ENCODE measurements at regions not wholly inside any gene's neighbourhood (a gene's known extent, or its start where the extent isn't known, plus 50 kb on each side); places are given as distances from the start of the nearest gene placed in this dataset.

DNA sequence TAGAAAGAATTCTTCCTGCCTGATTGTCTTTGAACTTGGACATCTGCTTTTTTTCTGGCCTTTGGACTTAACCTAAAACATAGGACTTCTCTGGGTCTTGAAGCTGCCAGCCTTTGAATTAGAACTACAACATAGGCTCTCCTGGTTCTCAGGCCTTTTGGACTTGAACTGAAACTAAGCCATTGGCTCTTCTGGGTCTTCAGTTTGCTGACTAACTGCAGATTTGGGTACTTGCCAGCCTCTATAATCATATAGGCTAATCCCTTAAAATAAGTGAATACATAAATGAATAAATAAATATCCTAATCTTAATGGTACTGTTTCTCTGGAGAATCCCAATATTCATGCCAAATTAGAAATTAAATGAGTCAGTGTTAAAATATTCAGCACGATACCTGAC, 473.4 kb upstream of the PAPPA start:
- no peak overlapping the region for H3K4me3 ChIP-seq (ENCODE audit: low read depth, low read length)
- no peak for TF ChIP-seq CTCF (IDR thresholded peaks at IDR 0.05; ENCODE audit: low read depth, low read length)
- H3K27ac ChIP-seq (ENCODE audit: low read depth, low read length): no peak overlapping the region
- POLR2A ChIA-PET: no interaction called here
- no peaks in the 10 kb centered on the region for H3K9me3 ChIP-seq (ENCODE audit: control insufficient read depth, insufficient read depth, low read length)
- CTCF ChIA-PET: interaction anchor here (0.8 kb wide), 1 partner anchor 86 kb away, joined by 4 read pairs; no protein-coding TSS in a partner anchor
- DNase-seq (ENCODE audit: low read depth, low spot score): no peak
- H3K27me3 ChIP-seq (ENCODE audit: control insufficient read depth, insufficient read depth, low read length): no peaks in the 10 kb centered on the region

GRCh38 chr9:115681585-115681984, 472.0 kb upstream of the PAPPA start:
- DNase-seq (ENCODE audit: low read depth, low spot score): no peak
- ChIA-PET POLR2A (no interaction called here), CTCF (no interaction called here)
- Histone ChIP-seq H3K4me3 (ENCODE audit: low read depth, low read length) (no peak overlapping the region), H3K27me3 (ENCODE audit: control insufficient read depth, insufficient read depth, low read length) (no peaks in the 10 kb centered on the region), H3K9me3 (ENCODE audit: control insufficient read depth, insufficient read depth, low read length) (no peaks in the 10 kb centered on the region), H3K27ac (ENCODE audit: low read depth, low read length) (no peak overlapping the region)
- TF ChIP-seq CTCF (IDR thresholded peaks at IDR 0.05; ENCODE audit: low read depth, low read length): no peak

DNA sequence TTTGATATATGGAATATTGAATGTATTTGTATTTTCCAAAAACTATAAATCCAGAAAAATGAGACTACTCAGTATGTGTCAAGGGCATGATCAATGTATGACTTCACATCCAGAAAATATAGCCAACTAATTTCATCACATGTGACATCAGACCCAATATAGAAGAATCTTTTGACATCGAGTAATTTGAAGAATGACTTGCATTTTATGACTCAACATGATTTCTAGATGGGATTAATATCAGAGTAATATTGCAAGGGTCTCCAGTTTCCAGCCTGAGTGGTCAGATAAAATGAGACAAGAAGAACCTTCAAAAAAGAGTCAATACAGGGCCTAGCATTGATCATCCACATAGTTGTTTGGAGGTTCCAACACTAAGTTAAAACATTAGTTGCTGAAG, 467.5 kb upstream of the PAPPA start:
- TF ChIP-seq CTCF (IDR thresholded peaks at IDR 0.05; ENCODE audit: low read depth, low read length): no peak
- Histone ChIP-seq H3K27ac (ENCODE audit: low read depth, low read length) (no peak overlapping the region), H3K27me3 (ENCODE audit: control insufficient read depth, insufficient read depth, low read length) (no peaks in the 10 kb centered on the region), H3K4me3 (ENCODE audit: low read depth, low read length) (no peak overlapping the region), H3K9me3 (ENCODE audit: control insufficient read depth, insufficient read depth, low read length) (no peaks in the 10 kb centered on the region)
- CTCF ChIA-PET: no interaction called here
- no peak for DNase-seq (ENCODE audit: low read depth, low spot score)
- POLR2A ChIA-PET: no interaction called here

DNA sequence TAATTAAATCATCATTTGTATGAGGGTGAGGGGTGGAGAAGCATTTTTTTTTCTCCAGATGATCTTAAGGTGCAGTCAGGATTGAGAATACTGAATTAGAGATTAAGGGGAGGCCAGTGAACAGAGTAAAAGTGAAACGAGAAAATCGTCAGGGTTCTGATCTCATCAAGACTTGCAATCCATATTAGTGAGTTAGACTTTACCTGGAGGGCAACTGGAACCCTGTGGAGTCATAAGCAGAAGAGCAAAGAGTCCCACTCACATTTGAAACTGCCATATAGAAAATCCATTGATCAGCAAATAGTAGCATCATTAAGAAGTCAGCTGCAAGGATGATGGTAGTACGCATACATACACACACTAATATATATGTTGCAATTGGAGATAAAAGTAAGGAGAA, 466.2 kb upstream of the PAPPA start:
- POLR2A ChIA-PET: no interaction called here
- no peaks in the 10 kb centered on the region for H3K9me3 ChIP-seq (ENCODE audit: control insufficient read depth, insufficient read depth, low read length)
- CTCF ChIA-PET: no interaction called here
- no peak overlapping the region for H3K27ac ChIP-seq (ENCODE audit: low read depth, low read length)
- DNase-seq (ENCODE audit: low read depth, low spot score): no peak
- no peak overlapping the region for H3K4me3 ChIP-seq (ENCODE audit: low read depth, low read length)
- TF ChIP-seq CTCF (IDR thresholded peaks at IDR 0.05; ENCODE audit: low read depth, low read length): no peak
- H3K27me3 ChIP-seq (ENCODE audit: control insufficient read depth, insufficient read depth, low read length): no peaks in the 10 kb centered on the region

- TF ChIP-seq CTCF (IDR thresholded peaks at IDR 0.05; ENCODE audit: low read depth, low read length): no peak
- Histone ChIP-seq H3K27ac (ENCODE audit: low read depth, low read length) (no peak overlapping the region), H3K27me3 (ENCODE audit: control insufficient read depth, insufficient read depth, low read length) (no peaks in the 10 kb centered on the region), H3K4me3 (ENCODE audit: low read depth, low read length) (no peak overlapping the region), H3K9me3 (ENCODE audit: control insufficient read depth, insufficient read depth, low read length) (no peaks in the 10 kb centered on the region)
- DNase-seq (ENCODE audit: low read depth, low spot score): no peak
- CTCF ChIA-PET: interaction anchor here (4.9 kb wide), 1 partner anchor 96 kb away, joined by 35 read pairs; no protein-coding TSS in a partner anchor
- POLR2A ChIA-PET: no interaction called here
These were observed 464.3 kb upstream of the PAPPA start for GRCh38 chr9:115689331-115689730.
